DOHH2 (cell line): ENCODE measurements at regions not wholly inside any gene's neighbourhood (a gene's known extent, or its start where the extent isn't known, plus 50 kb on each side); places are given as distances from the start of the nearest gene placed in this dataset.

Experiments
- CTCF ChIP-seq: fragments of 200-600 bp; sonication (generic); IDR thresholded peaks from one replicate; pipeline ENCODE4 v1.5.1; 2014; ENCODE audit warnings: antibody characterized with exemption, mild to moderate bottlenecking, low read depth, low read length; ENCODE audit not compliant: poor library complexity, severe bottlenecking
- EZH2phosphoT487 ChIP-seq: fragments of 200-600 bp; sonication (generic); IDR thresholded peaks from 2 replicates; pipeline ENCODE4 v1.6.1; 2017; ENCODE audit warnings: borderline replicate concordance, mild to moderate bottlenecking, antibody characterized with exemption, low read length, moderate library complexity, mixed read lengths

- TF ChIP-seq CTCF (no peak), EZH2phosphoT487 (no peak)
Measured at GRCh38 chr1:189656628-189657530, 820.8 kb downstream of the BRINP3 start.
